ENCODE measurements at regions not wholly inside any gene's neighbourhood (a gene's known extent, or its start where the extent isn't known, plus 50 kb on each side); places are given as distances from the start of the nearest gene placed in this dataset.

DNA sequence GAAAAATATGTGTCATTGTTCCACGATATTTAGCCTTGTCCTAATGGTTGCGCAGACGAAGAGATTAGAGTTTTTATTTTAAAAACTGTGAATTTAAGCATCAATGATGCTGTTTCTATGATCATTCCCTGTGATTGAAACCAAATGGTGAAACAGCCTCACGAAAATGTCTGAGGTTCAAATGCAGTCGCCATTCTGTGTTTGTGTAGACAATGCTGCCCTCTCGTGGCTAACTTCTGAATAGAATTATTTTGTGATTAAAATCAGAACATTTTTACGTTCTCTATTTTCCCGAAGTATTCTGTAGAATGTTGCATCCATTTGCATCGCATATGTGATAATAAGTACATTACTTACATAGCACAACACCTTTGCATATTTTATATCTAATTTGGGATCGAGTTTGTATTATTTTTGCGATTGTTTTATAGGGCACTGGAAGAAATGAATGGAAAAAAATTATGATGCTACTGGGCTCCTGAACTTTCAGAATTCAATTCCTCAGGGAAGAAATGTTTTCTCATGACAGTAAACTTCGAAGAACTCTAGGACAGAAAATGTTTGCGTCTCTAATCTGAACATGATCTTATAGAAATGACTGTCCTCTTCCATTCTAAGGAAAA is 54.8 kb upstream of the CREB1 start:
- no peaks in the 10 kb centered on the region for H3K36me3 ChIP-seq (ENCODE audit: control insufficient read depth, insufficient read depth, low read length)
- no peak overlapping the region for H3K4me3 ChIP-seq (replicated peaks; ENCODE audit: low read depth, low read length)
- DNase-seq (ENCODE audit: extremely low read depth, insufficient read length), result no peak
- H3K27me3 ChIP-seq (replicated peaks; ENCODE audit: control insufficient read depth, insufficient read depth, low read length), result no peaks in the 10 kb centered on the region
- TF ChIP-seq, protein P1, sequence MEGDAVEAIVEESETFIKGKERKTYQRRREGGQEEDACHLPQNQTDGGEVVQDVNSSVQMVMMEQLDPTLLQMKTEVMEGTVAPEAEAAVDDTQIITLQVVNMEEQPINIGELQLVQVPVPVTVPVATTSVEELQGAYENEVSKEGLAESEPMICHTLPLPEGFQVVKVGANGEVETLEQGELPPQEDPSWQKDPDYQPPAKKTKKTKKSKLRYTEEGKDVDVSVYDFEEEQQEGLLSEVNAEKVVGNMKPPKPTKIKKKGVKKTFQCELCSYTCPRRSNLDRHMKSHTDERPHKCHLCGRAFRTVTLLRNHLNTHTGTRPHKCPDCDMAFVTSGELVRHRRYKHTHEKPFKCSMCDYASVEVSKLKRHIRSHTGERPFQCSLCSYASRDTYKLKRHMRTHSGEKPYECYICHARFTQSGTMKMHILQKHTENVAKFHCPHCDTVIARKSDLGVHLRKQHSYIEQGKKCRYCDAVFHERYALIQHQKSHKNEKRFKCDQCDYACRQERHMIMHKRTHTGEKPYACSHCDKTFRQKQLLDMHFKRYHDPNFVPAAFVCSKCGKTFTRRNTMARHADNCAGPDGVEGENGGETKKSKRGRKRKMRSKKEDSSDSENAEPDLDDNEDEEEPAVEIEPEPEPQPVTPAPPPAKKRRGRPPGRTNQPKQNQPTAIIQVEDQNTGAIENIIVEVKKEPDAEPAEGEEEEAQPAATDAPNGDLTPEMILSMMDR (IDR thresholded peaks at IDR 0.05; ENCODE audit: insufficient read depth, low read length, poor library complexity, severe bottlenecking), result peak; percentile 43

DNA sequence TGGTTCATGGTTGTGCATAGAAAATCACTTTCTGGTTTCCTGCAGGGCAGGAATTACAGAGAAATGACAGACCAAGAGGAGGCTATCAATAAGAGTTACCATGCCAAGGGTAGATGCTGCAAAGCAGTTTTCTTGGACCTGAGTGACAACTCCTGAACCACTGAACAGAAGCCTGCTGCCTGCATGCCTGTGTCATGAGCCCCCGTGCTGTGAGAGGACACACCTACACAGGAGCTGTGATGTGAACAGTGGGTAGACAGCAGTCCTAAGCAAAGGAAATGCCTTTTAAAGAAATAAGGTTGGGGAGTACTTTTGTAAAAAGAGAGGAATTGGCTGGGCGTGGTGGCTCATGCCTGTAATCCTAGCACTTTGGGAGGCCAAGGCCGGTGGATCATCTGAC is 54.2 kb upstream of the CREB1 start:
- Histone ChIP-seq H3K36me3 (ENCODE audit: control insufficient read depth, insufficient read depth, low read length) (no peaks in the 10 kb centered on the region), H3K4me3 (replicated peaks; ENCODE audit: low read depth, low read length) (no peak overlapping the region), H3K27me3 (replicated peaks; ENCODE audit: control insufficient read depth, insufficient read depth, low read length) (no peaks in the 10 kb centered on the region)
- TF ChIP-seq, protein P1 (IDR thresholded peaks at IDR 0.05; ENCODE audit: insufficient read depth, low read length, poor library complexity, severe bottlenecking), result no peak
- no peak for DNase-seq (ENCODE audit: extremely low read depth, insufficient read length)

DNA sequence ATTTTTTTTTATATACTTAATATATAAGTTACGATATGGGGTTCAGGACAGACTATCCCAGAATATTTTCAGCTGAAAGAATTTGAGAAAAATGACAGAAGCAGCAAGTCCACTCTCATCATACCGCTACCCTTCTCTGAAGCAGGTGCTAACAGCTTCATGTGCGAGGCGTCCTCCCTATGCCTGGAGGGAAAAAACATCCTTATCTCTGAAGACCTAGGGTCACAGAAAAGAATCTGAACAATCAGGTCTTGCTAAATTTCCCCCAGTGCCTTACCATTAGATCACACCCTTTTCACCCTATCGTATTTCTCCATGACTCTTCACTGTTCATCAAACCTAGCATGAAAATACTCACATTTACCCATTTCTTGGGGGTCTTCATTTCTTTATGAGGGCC is 51.9 kb upstream of the CREB1 start:
- TF ChIP-seq, protein P1 (IDR thresholded peaks at IDR 0.05; ENCODE audit: insufficient read depth, low read length, poor library complexity, severe bottlenecking), result no peak
- H3K4me3 ChIP-seq (replicated peaks; ENCODE audit: low read depth, low read length), result no peak overlapping the region

DNA sequence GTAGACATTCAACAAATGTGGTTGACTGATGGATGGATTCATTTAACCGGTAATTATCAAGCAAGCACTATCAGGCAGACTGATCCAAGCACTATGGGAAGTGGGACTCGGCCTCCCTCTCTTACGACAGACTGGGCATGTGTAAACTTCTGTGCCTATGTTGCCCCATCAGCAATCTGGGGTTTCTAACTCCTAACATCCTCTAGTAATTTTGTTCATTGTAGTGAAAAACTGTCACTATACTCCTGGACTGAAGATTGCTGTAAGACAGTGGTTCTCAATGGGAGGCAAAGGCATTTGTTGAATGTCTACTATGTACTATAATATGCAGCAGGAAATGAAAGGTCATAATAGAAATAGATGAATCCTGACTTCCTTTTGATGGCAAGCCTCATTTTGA is 51.2 kb upstream of the CREB1 start:
- TF ChIP-seq, protein P1 (IDR thresholded peaks at IDR 0.05; ENCODE audit: insufficient read depth, low read length, poor library complexity, severe bottlenecking), result no peak
- no peaks in the 10 kb centered on the region for H3K27me3 ChIP-seq (replicated peaks; ENCODE audit: control insufficient read depth, insufficient read depth, low read length)
- H3K36me3 ChIP-seq (ENCODE audit: control insufficient read depth, insufficient read depth, low read length), result no peaks in the 10 kb centered on the region
- H3K4me3 ChIP-seq (replicated peaks; ENCODE audit: low read depth, low read length), result no peak overlapping the region
- no peak for DNase-seq (ENCODE audit: extremely low read depth, insufficient read length)

More for the DNA sequence above, 51.9 kb upstream of the CREB1 start:
- H3K36me3 ChIP-seq (ENCODE audit: control insufficient read depth, insufficient read depth, low read length), result no peaks in the 10 kb centered on the region
- no peaks in the 10 kb centered on the region for H3K27me3 ChIP-seq (replicated peaks; ENCODE audit: control insufficient read depth, insufficient read depth, low read length)
- no peak for DNase-seq (ENCODE audit: extremely low read depth, insufficient read length)

DNA sequence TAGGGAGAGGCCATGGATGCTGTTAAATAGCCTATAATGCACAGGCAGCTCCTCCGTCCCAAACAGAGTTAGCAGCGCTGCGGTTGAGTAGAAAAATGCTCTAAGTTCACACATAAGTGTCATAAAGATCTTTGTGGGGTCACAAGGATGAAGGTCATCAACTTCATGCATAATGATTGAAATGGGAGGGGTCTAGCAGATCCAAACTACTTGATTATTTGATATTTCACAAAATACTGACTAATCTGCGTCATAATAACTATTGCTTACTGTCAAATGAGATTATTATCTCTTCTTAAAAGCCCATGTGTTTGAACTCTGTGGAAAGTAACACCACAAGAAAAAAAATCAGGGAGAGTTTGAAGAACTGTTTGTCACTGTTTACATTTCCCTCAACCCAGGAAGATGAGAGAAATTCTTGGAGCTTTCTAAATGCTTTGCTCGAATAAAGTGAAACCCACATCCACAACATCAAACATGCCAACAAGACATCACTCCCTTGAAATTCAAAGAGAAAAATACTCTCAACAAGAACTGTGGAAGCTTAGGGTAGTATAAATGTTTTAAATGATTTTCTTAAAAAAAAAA is 50.5 kb upstream of the CREB1 start:
- no peak for DNase-seq (ENCODE audit: extremely low read depth, insufficient read length)
- Histone ChIP-seq H3K36me3 (ENCODE audit: control insufficient read depth, insufficient read depth, low read length) (no peaks in the 10 kb centered on the region), H3K4me3 (replicated peaks; ENCODE audit: low read depth, low read length) (no peak overlapping the region), H3K27me3 (replicated peaks; ENCODE audit: control insufficient read depth, insufficient read depth, low read length) (no peaks in the 10 kb centered on the region)
- TF ChIP-seq, protein P1 (IDR thresholded peaks at IDR 0.05; ENCODE audit: insufficient read depth, low read length, poor library complexity, severe bottlenecking), result no peak
